Immature natural killer cell (primary cell): ENCODE measurements at regions not wholly inside any gene's neighbourhood (a gene's known extent, or its start where the extent isn't known, plus 50 kb on each side); places are given as distances from the start of the nearest gene placed in this dataset.

Experiments used
- DNase-seq, 3 donors: peaks; one replicate each; pipeline ENCODE4 v3.0.0; 2022; ENCODE audit warnings: mixed read lengths in 1 of 3
- H3K27ac Mint-ChIP-seq, 6 donors: one replicate each; pipeline ENCODE4 v1.8.0; 2020; ENCODE audit warnings: mixed read lengths in 6 of 6, mild to moderate bottlenecking in 5 of 6, inconsistent platforms in 4 of 6, moderate library complexity in 3 of 6
- H3K27me3 Mint-ChIP-seq, 3 donors: one replicate each; pipeline ENCODE4 v1.8.0; 2020 to 2021; ENCODE audit warnings: low read depth in 3 of 3, mild to moderate bottlenecking in 3 of 3, mixed read lengths in 3 of 3, moderate library complexity in 3 of 3, inconsistent platforms in 1 of 3
- H3K36me3 Mint-ChIP-seq, 3 donors: one replicate each; pipeline ENCODE4 v1.8.0; 2020; ENCODE audit warnings: mixed read lengths in 3 of 3, inconsistent platforms in 2 of 3, mild to moderate bottlenecking in 2 of 3
- H3K4me1 Mint-ChIP-seq, 2 donors: one replicate each; pipeline ENCODE4 v1.8.0; 2020; ENCODE audit warnings: inconsistent platforms in 2 of 2, mild to moderate bottlenecking in 2 of 2, mixed read lengths in 2 of 2, moderate library complexity in 1 of 2
- H3K4me3 Mint-ChIP-seq, 5 donors: one replicate each; pipeline ENCODE4 v1.8.0; 2020; ENCODE audit warnings: mild to moderate bottlenecking in 5 of 5, mixed read lengths in 5 of 5, inconsistent platforms in 3 of 5, moderate library complexity in 3 of 5
- H3K9me3 Mint-ChIP-seq, 6 donors: one replicate each; pipeline ENCODE4 v1.8.0; 2020; ENCODE audit warnings: mild to moderate bottlenecking in 6 of 6, mixed read lengths in 6 of 6, inconsistent platforms in 4 of 6, moderate library complexity in 3 of 6

DNA sequence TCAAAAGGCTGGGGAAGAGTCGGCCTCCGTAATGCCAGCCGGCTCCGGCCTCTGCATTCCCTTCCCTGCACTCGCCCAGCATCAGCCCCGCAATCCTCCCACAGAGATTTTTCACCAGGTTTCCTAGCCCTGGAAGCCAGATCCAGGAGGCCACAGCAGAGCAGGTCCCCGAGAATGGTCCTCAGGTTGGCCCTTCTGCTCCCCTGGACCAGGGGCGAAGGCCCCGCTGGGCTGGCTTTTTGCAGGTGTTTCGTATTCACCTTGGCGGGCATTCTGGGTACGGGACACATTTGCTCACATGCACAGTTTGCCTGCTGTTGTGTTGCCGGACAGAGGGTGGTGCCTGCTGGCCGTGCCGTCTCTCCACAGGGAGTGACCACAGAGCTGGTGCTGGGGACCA is 309.5 kb downstream of the NDUFA10 start:
- H3K27ac Mint-ChIP-seq, result no peak overlapping the region
- H3K27me3 Mint-ChIP-seq, result peaks cover 0 to 9% (median 5%) of the 10 kb centered on the region in 3 donors
- no peak overlapping the region for H3K4me3 Mint-ChIP-seq
- no peak for DNase-seq
- H3K36me3 Mint-ChIP-seq, result peaks cover 0 to 16% (median 0%) of the 10 kb centered on the region in 3 donors
- H3K9me3 Mint-ChIP-seq, result peaks cover 0 to 23% (median 10%) of the 10 kb centered on the region in 6 donors
- H3K4me1 Mint-ChIP-seq, result no peaks in the 10 kb centered on the region

DNA sequence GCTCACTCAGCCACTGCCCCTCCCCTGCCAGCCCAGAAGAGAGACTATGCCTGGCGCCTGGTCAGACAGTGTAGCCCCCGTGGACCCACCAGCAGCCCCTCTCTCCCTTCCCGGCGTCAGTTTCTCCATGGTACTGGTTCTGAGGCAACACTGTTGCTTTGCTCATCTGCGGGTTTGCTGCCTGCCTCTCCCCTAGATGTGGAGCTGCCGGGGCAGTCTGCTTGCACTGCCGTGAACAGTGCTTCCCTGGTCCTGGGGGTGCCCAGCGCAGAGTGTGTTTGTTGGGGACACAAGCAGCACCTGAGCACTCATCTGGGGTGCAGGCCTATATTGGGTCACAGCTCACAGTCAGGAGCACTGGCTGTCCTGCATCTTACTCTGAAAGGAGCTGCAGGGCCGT is 309.9 kb downstream of the NDUFA10 start:
- Mint-ChIP-seq H3K4me1 (no peaks in the 10 kb centered on the region), H3K9me3 (peaks cover 0 to 23% (median 10%) of the 10 kb centered on the region in 6 donors), H3K27ac (no peak overlapping the region), H3K36me3 (peaks cover 0 to 16% (median 0%) of the 10 kb centered on the region in 3 donors), H3K27me3 (peaks cover 0 to 9% (median 5%) of the 10 kb centered on the region in 3 donors), H3K4me3 (no peak overlapping the region)
- no peak for DNase-seq

DNA sequence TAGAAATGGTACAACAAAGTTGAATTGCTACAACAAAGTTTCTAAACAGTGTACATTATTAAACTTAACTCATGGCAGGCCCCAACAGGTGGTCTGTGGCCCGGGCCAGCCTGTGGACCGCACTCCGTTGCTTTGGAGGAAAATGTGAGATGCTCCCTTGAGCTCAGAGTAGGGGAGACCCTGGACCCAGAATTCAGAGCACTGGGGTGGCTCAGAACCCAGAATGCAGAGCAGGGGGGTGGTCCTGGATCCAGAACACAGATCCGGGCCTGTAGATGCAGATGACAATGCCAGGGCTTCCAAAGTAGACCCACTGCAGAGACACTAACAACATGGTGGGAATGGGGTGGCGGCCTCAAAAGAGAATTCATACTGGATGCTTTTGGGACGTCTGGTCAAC is 311.0 kb downstream of the NDUFA10 start:
- H3K36me3 Mint-ChIP-seq, result peaks cover 0 to 16% (median 0%) of the 10 kb centered on the region in 3 donors
- no peak overlapping the region for H3K4me3 Mint-ChIP-seq
- H3K4me1 Mint-ChIP-seq, result no peaks in the 10 kb centered on the region
- H3K27me3 Mint-ChIP-seq, result peaks cover 0 to 11% (median 6%) of the 10 kb centered on the region in 3 donors
- DNase-seq, result no peak
- H3K9me3 Mint-ChIP-seq, result peaks cover 0 to 23% (median 10%) of the 10 kb centered on the region in 6 donors
- no peak overlapping the region for H3K27ac Mint-ChIP-seq

DNA sequence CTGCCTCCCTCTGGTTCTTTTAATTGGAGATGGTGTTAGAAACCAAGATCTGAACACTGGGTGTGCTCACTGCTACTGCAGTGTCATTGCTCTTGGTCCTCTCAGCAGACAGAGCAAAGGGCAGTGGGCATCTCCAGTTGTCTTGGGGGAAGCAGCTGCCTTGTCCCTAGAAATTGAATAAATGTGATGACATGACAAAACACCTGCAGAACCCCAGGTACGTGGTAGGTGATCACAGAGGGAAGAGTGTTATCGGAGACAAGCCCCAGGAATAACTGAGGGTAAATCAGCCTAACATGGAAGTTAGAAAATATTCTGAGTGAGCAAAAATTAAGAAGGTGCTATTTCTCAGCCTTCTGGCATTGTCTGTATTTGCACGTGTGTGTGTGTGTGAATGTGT is 311.9 kb upstream of the HDAC4 start:
- DNase-seq, result no peak
- Mint-ChIP-seq H3K4me3 (no peak overlapping the region), H3K27ac (no peak overlapping the region), H3K9me3 (peaks cover 0 to 23% (median 10%) of the 10 kb centered on the region in 6 donors), H3K4me1 (no peaks in the 10 kb centered on the region), H3K27me3 (peaks cover 4 to 11% (median 7%) of the 10 kb centered on the region in 3 donors), H3K36me3 (peaks cover 0 to 16% (median 0%) of the 10 kb centered on the region in 3 donors)

- Mint-ChIP-seq H3K4me3 (no peak overlapping the region), H3K9me3 (peaks cover 0 to 23% (median 10%) of the 10 kb centered on the region in 6 donors), H3K36me3 (peaks cover 0 to 16% (median 0%) of the 10 kb centered on the region in 3 donors), H3K4me1 (no peaks in the 10 kb centered on the region), H3K27ac (no peak overlapping the region), H3K27me3 (peaks cover 5 to 11% (median 7%) of the 10 kb centered on the region in 3 donors)
- DNase-seq, result no peak
Observed at GRCh38 chr2:239711911-239712570, 311.2 kb upstream of the HDAC4 start.

DNA sequence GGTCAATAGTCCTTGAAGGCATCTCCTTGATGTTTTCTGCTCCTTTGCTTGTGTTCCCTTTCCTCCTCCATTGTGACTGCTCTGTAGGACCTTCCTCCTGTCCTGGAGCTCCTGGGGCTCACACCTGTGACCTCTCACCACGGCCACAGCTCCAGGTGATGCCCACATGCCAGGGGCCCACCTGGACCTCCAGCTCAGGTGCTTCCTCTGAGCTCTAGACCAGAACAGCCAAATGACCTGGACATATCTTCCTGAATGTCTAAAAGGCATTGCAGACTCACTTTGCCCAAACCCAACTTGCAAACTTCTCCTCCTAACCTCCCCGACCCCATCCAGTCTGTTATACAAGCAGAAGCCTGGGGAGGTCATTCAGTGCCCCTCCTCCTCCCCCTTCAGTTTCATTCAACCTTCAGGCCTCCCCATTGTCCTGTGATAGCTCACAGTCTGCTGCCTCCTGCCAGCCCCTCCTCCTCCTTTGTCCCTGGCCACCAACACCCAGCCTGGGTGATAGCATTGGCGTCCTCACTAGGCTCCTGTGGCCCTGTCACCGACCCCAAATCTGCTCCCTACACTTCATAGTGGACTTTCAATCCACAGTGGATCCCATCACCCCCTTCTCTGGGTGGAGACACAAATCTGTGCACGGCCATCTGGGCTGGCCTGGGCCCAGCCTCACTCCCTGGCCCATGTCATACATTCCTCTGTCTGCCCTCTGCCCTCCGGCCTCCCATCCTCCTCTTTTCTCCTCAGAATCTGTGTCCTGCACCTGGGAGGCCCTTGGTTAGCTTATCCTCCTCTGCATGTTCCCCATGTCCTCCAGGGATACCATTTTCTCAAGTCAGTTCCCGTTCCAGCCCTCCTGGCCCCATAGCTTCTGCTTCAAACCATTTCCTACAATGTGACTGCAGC is 310.4 kb upstream of the HDAC4 start:
- Mint-ChIP-seq H3K27ac (no peak overlapping the region), H3K4me3 (no peak overlapping the region), H3K4me1 (no peaks in the 10 kb centered on the region), H3K36me3 (peaks cover 0 to 16% (median 0%) of the 10 kb centered on the region in 3 donors), H3K9me3 (peaks cover 0 to 23% (median 10%) of the 10 kb centered on the region in 6 donors), H3K27me3 (peaks cover 7 to 12% (median 9%) of the 10 kb centered on the region in 3 donors)
- DNase-seq, result no peak

DNA sequence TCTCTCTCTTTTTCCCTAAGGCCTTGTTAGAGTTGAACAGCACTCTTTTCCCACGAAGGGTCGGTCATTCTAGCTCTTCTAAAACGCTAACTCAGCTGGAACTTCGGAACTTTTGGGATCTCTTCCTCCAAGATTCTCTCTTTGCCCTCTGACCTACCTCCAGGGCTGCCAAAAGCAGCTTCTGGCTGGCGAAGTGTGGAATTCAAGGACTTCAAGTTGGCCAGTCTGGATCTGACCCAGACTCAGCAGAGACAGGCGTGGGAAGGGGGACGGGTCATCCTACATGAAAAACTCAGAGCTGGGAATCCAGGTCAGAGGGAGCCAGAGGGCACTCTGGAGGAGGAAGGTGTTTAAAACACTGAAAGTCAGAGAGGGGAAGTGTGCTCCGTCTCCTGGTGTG is 305.5 kb upstream of the HDAC4 start:
- Mint-ChIP-seq H3K4me1 (no peaks in the 10 kb centered on the region), H3K4me3 (no peak overlapping the region), H3K9me3 (peaks cover 0 to 7% (median 2%) of the 10 kb centered on the region in 6 donors), H3K36me3 (no peaks in the 10 kb centered on the region), H3K27ac (no peak overlapping the region), H3K27me3 (peaks cover 11 to 18% (median 16%) of the 10 kb centered on the region in 3 donors)
- DNase-seq, result no peak

DNA sequence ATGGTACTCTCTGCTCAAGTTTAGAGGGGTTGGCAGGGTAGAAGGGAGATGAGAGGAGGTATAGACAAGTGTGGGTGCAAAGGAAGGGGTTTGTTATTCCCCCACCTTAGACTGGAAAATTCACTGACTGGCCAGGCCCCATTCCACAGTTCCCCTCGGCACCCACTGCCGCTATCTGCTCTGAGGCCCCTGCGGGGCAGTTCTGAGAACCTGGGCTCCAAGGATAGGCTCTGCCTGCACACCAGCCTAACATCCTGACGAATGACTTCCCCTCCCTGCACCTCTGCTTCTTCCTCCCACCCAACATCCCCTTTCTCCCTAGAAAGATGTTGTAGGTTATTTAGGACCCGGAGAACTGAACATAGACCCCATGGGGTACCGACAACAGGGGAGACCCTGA is 303.9 kb upstream of the HDAC4 start:
- Mint-ChIP-seq H3K4me3 (no peak overlapping the region), H3K27ac (no peak overlapping the region), H3K36me3 (no peaks in the 10 kb centered on the region), H3K4me1 (no peaks in the 10 kb centered on the region), H3K27me3 (peaks cover 10 to 20% (median 12%) of the 10 kb centered on the region in 3 donors), H3K9me3 (peaks cover 0 to 7% (median 2%) of the 10 kb centered on the region in 6 donors)
- DNase-seq, result no peak

GRCh38 chr2:239703834-239704233 is 303.0 kb upstream of the HDAC4 start:
- no peaks in the 10 kb centered on the region for H3K36me3 Mint-ChIP-seq
- DNase-seq, result no peak
- no peaks in the 10 kb centered on the region for H3K4me1 Mint-ChIP-seq
- H3K27me3 Mint-ChIP-seq, result peaks cover 8 to 19% (median 10%) of the 10 kb centered on the region in 3 donors
- no peak overlapping the region for H3K4me3 Mint-ChIP-seq
- peaks cover 0 to 7% (median 2%) of the 10 kb centered on the region in 6 donors for H3K9me3 Mint-ChIP-seq
- H3K27ac Mint-ChIP-seq, result no peak overlapping the region

DNA sequence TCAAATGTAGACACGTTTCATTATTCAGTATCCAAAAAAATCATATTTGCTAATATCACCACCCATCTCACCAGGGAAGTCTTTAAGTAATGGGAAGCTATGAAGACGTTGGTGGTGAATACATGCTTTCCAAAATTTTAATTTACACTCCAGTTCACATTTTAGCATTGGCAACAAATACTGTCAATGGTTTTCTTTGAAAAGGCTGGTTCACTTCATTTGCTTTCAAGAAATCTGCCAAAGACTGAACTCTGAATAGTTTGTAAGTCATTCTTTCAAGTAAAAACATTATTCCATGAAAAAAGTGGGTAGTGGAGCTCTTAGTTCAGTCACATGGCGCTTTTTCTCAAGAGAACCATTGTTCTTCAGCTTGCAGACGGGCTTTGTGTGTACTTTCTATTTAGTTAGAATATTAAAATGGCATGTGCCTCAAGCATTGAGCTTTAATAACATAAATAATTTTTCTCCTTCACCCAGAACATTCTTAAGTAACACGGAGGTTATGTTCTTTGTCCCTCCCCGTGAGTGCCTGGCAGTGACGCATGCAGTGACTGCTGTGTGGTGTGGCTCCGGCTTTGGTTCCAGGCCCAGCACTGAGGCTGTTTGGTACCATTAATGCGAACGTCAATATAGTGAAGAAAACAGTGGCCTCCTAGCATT is 300.0 kb upstream of the HDAC4 start:
- Mint-ChIP-seq H3K36me3 (no peaks in the 10 kb centered on the region), H3K4me3 (no peak overlapping the region), H3K9me3 (peaks cover 0 to 5% (median 2%) of the 10 kb centered on the region in 6 donors), H3K27ac (no peak overlapping the region), H3K4me1 (peaks cover 6 to 9% of the 10 kb centered on the region in 2 donors), H3K27me3 (peaks cover 8 to 13% (median 10%) of the 10 kb centered on the region in 3 donors)
- DNase-seq, result no peak

DNA sequence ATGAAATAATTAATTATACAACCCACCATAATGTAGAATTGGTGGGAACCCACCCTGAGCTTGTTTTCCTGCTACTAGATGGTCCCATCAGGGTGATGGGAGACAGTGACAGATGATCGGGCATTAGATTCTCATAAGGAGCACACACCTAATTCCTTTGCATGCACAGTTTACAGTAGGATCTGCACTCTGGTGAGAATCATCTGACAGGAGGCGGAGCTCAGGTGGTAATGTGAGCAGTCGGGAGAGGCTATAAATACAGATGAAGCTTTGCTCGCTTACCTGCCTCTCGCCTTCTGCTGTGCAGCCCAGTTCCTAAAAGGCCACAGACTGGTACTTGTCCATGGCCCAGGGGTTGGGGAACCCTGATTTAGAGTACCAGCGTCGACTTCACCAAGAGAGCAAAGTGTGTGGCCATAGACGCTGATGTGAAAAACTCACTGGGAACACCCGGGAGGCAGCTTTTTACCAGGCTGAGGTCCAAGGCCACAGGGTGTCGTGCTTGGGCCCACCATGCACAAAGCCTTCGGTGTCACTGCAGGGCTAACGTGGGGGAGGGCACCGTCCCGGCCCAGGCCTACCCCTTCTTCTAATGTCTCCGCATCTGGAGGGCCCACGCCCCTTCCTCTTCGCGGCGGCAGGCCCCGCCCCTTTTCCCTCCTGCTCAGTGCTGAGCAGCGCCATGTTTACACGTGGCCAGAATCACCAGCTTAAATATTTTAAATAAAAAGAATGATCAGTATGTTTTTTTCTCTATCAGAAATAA is 296.8 kb upstream of the HDAC4 start:
- Mint-ChIP-seq H3K4me1 (peaks cover 11 to 15% of the 10 kb centered on the region in 2 donors), H3K9me3 (no peaks in the 10 kb centered on the region), H3K4me3 (no peak overlapping the region), H3K27me3 (peaks cover 4 to 13% (median 10%) of the 10 kb centered on the region in 3 donors), H3K27ac (no peak overlapping the region), H3K36me3 (no peaks in the 10 kb centered on the region)
- no peak for DNase-seq

DNA sequence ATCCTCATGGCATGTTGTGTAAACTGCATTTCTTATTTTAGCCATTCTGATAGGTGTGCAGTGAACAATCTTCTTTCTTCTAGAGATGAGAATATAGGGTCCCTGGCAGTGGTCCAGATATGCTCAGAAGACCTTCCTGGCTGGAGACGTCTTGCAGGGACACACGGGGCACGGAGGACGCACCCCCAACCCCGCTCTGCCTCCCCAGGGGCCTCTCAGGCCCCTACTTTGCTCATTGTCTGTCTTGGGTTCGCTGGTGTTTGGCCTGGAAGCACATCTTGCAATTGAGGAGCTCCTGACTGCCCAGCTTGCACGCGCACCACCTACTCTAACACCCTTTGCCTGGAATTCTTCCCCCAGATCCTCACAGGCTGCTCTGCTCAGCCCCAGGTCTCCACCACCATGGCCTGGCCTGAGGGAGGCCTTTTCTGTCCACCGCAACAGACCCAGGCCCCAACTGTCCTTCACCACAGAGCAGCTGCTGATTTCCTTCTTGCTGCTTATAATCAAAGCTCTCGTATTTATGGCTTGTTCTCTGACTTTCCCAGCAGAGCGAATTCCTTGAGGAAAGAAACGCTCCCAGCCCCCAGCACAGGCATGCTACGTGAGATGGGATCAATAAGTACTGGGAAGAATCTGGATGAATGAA is 295.9 kb upstream of the HDAC4 start:
- Mint-ChIP-seq H3K27ac (no peak overlapping the region), H3K36me3 (no peaks in the 10 kb centered on the region), H3K27me3 (peaks cover 2 to 8% (median 7%) of the 10 kb centered on the region in 3 donors), H3K9me3 (no peaks in the 10 kb centered on the region), H3K4me1 (peaks cover 11 to 15% of the 10 kb centered on the region in 2 donors), H3K4me3 (no peak overlapping the region)
- DNase-seq, result no peak
